ENCODE measurements at regions not wholly inside any gene's neighbourhood (a gene's known extent, or its start where the extent isn't known, plus 50 kb on each side); places are given as distances from the start of the nearest gene placed in this dataset.
"Not testable (repeated sequence)": the region's sequence is repeated elsewhere in the genome, so short reads cannot be mapped to it uniquely, and the experiment has no call there.

DNA sequence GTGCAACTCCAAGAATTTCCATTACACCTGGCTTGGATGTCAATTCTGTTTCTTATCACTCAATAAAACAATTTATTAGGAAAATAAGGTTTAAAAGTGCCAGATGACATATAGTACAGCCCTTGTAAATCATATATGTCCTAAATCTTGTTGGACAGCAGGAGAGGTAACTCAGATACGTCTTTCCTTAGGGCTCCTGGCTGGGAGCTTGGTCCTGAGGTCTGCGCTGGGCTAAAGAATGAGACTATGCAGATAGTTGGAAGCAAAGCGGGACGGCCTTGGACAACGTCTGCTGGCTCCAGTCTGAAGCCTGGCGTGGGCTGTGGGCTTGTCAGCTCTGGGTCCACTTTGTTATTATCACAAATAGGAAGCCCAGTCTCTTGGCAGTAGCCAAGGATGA is 377.0 kb downstream of the DLEU7 start:
- Histone ChIP-seq H3K4me3 (no peak overlapping the region), H3K27ac (no peak overlapping the region), H3K36me3 (no peaks in the 10 kb centered on the region), H3K27me3 (no peaks in the 10 kb centered on the region), H3K4me1 (peaks cover 0 to 5% of the 10 kb centered on the region in 2 donors), H3K9me3 (no peaks in the 10 kb centered on the region)
- intact Hi-C loops (cut with DNase I): no loop called here
- TF ChIP-seq, protein P1, sequence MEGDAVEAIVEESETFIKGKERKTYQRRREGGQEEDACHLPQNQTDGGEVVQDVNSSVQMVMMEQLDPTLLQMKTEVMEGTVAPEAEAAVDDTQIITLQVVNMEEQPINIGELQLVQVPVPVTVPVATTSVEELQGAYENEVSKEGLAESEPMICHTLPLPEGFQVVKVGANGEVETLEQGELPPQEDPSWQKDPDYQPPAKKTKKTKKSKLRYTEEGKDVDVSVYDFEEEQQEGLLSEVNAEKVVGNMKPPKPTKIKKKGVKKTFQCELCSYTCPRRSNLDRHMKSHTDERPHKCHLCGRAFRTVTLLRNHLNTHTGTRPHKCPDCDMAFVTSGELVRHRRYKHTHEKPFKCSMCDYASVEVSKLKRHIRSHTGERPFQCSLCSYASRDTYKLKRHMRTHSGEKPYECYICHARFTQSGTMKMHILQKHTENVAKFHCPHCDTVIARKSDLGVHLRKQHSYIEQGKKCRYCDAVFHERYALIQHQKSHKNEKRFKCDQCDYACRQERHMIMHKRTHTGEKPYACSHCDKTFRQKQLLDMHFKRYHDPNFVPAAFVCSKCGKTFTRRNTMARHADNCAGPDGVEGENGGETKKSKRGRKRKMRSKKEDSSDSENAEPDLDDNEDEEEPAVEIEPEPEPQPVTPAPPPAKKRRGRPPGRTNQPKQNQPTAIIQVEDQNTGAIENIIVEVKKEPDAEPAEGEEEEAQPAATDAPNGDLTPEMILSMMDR (IDR thresholded peaks at IDR 0.05): no peak
- no peak for ATAC-seq
- no peak for DNase-seq

DNA sequence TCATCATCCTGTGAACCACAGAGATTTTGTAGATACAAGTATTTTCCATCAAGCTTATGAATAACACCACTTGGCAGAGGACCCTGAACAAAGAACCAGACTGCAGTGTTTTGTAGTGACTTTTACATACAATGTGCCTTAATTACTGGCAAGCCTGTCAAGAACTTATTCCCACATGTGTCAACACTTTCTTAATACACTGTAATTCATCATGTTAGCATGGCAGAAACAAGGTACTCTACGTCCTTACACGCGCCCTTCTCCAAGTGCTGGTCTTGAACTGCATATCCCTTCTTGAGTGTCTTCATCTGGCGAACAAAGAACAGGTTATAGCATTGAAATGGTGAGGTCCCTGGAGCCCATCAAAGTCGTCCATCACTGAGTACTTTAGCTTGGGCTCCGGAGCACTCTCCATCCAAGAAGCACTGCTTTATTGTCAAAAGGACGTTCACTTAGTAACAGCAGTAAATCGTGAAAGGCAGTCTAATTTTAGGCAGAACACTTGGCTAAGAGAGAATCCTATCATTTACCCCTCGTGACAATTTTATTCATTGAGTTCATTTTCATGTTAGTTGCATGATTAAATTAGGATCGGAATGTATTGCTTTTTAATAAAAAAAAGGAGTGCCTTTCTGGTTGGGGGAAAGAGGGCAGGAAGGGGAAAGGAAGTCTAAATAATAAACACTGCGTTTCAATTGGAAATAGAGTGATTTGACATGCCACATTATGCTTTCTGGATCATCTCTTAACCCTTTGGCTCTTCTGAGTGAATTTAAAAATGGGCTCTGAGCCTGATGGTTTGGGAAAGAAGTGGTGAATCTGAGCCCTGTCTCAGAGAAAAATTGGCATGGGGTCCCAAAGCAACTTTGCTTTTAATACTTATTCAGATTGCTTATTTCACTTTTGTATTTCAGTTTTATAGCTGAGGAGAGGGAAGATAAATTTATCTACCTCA is 376.1 kb downstream of the DLEU7 start:
- Histone ChIP-seq H3K27me3 (no peaks in the 10 kb centered on the region), H3K27ac (no peak overlapping the region), H3K9me3 (no peaks in the 10 kb centered on the region), H3K36me3 (no peaks in the 10 kb centered on the region), H3K4me1 (peaks cover 0 to 5% of the 10 kb centered on the region in 2 donors), H3K4me3 (no peak overlapping the region)
- intact Hi-C loops (cut with DNase I): no loop called here
- DNase-seq (no peak), ATAC-seq (no peak)
- TF ChIP-seq, protein P1 (IDR thresholded peaks at IDR 0.05): no peak

DNA sequence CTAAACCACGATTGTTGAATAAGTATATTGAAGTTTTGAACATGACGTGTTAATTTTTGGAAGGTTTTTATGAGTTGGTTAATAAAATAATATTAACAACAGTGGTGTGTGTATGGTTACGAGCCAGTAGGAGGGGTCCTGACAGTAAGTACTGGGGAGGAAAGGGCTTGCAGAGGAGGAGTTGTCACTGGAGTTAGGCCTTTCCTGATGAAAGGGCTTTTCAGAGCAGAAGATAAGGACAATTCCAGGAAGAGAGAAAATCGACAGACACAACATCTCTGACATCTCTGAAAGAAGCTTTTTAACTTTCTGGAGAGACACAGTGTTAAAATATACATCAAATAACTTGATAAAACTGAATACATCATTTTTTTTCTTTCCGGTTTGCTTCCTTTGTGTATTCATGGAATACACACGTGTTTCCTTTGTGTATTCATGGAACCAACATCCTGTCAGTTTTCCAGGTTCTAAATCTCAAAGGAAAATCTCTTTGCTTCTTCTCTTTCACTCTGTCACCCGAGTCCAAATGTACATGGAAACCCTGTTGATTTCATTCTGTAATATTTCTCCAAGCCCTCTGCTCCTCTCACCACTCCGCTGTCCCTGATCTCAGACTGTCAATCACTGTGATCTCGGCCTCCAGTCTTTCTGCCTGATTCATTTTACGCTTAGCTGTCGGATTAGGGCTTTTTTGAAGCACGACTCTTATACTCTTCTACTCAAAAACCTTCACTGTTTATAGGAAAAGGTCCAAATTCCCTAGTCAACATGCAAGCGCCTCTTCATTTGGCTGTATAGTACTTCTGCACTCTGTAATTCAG is 374.4 kb downstream of the DLEU7 start:
- TF ChIP-seq, protein P1 (IDR thresholded peaks at IDR 0.05): no peak

GRCh38 chr13:50473050-50473449 is 370.4 kb downstream of the DLEU7 start:
- H3K4me1 ChIP-seq; H3K4me3 ChIP-seq; intact Hi-C loops (cut with DNase I); H3K27ac ChIP-seq; DNase-seq; H3K27me3 ChIP-seq; ATAC-seq; H3K36me3 ChIP-seq; H3K9me3 ChIP-seq: not testable (repeated sequence)

More for the DNA sequence above, 374.4 kb downstream of the DLEU7 start:
- Histone ChIP-seq H3K4me1 (peaks cover 0 to 5% of the 10 kb centered on the region in 2 donors), H3K27ac (peak overlapping the region in 1 of 2 donors; percentile 26), H3K4me3 (no peak overlapping the region), H3K9me3 (no peaks in the 10 kb centered on the region), H3K36me3 (no peaks in the 10 kb centered on the region), H3K27me3 (no peaks in the 10 kb centered on the region)
- intact Hi-C loops (cut with DNase I): no loop called here
- no peak for ATAC-seq
- DNase-seq: no peak

- Histone ChIP-seq H3K4me1 (no peaks in the 10 kb centered on the region), H3K27ac (peak overlapping the region in 1 of 2 donors; percentile 63), H3K36me3 (no peaks in the 10 kb centered on the region), H3K27me3 (no peaks in the 10 kb centered on the region), H3K4me3 (no peak overlapping the region), H3K9me3 (no peaks in the 10 kb centered on the region)
- ATAC-seq (peak; percentile 96), DNase-seq (peak in 1 of 4 donors; percentile 30)
- TF ChIP-seq, protein P1 (IDR thresholded peaks at IDR 0.05): no peak
- intact Hi-C loops (cut with DNase I): no loop called here
Observed at GRCh38 chr13:50474088-50474662, 369.3 kb downstream of the DLEU7 start.

Data from left lung (tissue), 4 donors.